CD4-positive, alpha-beta memory T cell (primary cell): ENCODE measurements at regions not wholly inside any gene's neighbourhood (a gene's known extent, or its start where the extent isn't known, plus 50 kb on each side); places are given as distances from the start of the nearest gene placed in this dataset.

Source experiments
- CTCF ChIA-PET: fragments of 350-600 bp; sonication (Branson Sonifier 250); formaldehyde crosslinking; loops from one replicate; lab custom pipeline; 2021; ENCODE audit warnings: inconsistent platforms; ENCODE audit not compliant: partially characterized antibody; lab: Charles Lee
- POLR2A ChIA-PET: fragments of 350-600 bp; sonication (Branson Sonifier 250); formaldehyde crosslinking; loops from one replicate; lab custom pipeline; 2021; ENCODE audit not compliant: partially characterized antibody; lab: Charles Lee
- DNase-seq, 5 donors: peaks; one replicate each; pipeline versions ENCODE4 v3.0.0 to v3.0.0-alpha.2; 2020 to 2022; ENCODE audit warnings: mixed read lengths in 1 of 5
- H3K27ac ChIP-seq: one replicate; pipeline ENCODE4 v1.7.0; 2013; ENCODE audit warnings: low read depth, low read length
- H3K27me3 ChIP-seq: 2 replicates; pipeline ENCODE4 v1.7.0; 2013; ENCODE audit warnings: mild to moderate bottlenecking, low read length, moderate library complexity; ENCODE audit not compliant: insufficient read depth
- H3K36me3 ChIP-seq: 2 replicates; pipeline ENCODE4 v1.7.0; 2013; ENCODE audit warnings: mild to moderate bottlenecking, low read length, moderate library complexity; ENCODE audit not compliant: insufficient read depth
- H3K4me1 ChIP-seq: 2 replicates; pipeline ENCODE4 v1.7.0; 2013; ENCODE audit warnings: mild to moderate bottlenecking, low read length, moderate library complexity; ENCODE audit not compliant: insufficient read depth
- H3K4me3 ChIP-seq, 2 donors: one replicate each; pipeline ENCODE4 v1.7.0; 2013; ENCODE audit warnings: low read length in 2 of 2, mild to moderate bottlenecking in 1 of 2
- H3K9me3 ChIP-seq, 2 donors: one replicate each; pipeline ENCODE4 v1.7.0; 2013; ENCODE audit warnings: low read length in 2 of 2, control low read depth in 1 of 2; ENCODE audit not compliant: control insufficient read depth in 1 of 2
- H3K27ac Mint-ChIP-seq, 7 donors: one replicate each; pipeline ENCODE4 v1.8.0; 2020 to 2021; ENCODE audit warnings: mixed read lengths in 7 of 7, mild to moderate bottlenecking in 6 of 7, inconsistent platforms in 3 of 7, moderate library complexity in 3 of 7
- H3K27me3 Mint-ChIP-seq, 2 donors: one replicate each; pipeline ENCODE4 v1.8.0; 2020 to 2021; ENCODE audit warnings: mixed read lengths in 2 of 2
- H3K36me3 Mint-ChIP-seq, 2 donors: one replicate each; pipeline ENCODE4 v1.8.0; 2020 to 2021; ENCODE audit warnings: mixed read lengths in 2 of 2, inconsistent platforms in 1 of 2, mild to moderate bottlenecking in 1 of 2
- H3K4me1 Mint-ChIP-seq, 4 donors: one replicate each; pipeline ENCODE4 v1.8.0; 2020 to 2021; ENCODE audit warnings: mixed read lengths in 4 of 4, mild to moderate bottlenecking in 1 of 4
- H3K4me3 Mint-ChIP-seq, 8 donors: one replicate each; pipeline ENCODE4 v1.8.0; 2020 to 2021; ENCODE audit warnings: mixed read lengths in 8 of 8, mild to moderate bottlenecking in 7 of 8, moderate library complexity in 6 of 8, inconsistent platforms in 3 of 8
- H3K9me3 Mint-ChIP-seq, 8 donors: one replicate each; pipeline ENCODE4 v1.8.0; 2020 to 2021; ENCODE audit warnings: mixed read lengths in 8 of 8, mild to moderate bottlenecking in 5 of 8, inconsistent platforms in 3 of 8, moderate library complexity in 1 of 8
- intact Hi-C: fragments of 100-400 bp; cut with micrococcal nuclease; formaldehyde crosslinking; loops from one replicate; pipeline ENCODE4 v1.15.1; 2023

DNA sequence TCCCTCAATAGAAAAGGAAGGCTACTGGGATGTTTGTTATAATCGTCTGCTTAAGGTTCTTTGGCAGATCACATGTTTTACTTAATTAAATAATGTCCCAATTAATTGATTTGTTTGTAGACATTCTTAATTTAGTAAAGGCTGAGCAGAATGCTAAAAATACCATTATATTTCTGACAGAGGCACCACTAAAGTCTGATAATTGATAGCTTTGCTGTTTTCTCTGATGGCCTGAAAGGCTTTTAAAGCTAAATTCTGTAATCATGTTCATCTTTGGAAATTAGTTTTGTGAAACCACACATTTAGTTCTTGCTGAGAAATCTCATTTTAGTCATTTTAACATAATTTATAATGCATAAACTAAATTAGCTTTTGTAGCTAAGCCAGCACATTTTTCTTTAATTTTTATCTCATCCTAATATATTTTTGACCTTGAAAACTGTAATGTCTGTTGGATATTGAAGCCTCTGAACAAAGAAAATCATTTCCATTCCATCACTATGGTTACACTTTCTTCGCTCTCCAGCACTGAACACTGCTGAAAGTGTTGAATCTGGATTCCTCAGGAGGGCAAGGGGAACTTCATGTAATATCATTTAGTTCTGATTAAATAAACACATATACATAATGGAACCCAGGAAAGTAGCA is 329.4 kb downstream of the ELAVL2 start:
- ChIA-PET CTCF (no interaction called here), POLR2A (no interaction called here)
- Mint-ChIP-seq H3K36me3 (no peaks in the 10 kb centered on the region), H3K9me3 (peaks cover 0 to 6% (median 2%) of the 10 kb centered on the region in 8 donors), H3K27ac (no peak overlapping the region), H3K27me3 (no peaks in the 10 kb centered on the region), H3K4me1 (no peaks in the 10 kb centered on the region), H3K4me3 (no peak overlapping the region)
- Histone ChIP-seq H3K27me3 (no peaks in the 10 kb centered on the region), H3K27ac (no peak overlapping the region), H3K36me3 (no peaks in the 10 kb centered on the region), H3K9me3 (no peaks in the 10 kb centered on the region), H3K4me3 (no peak overlapping the region), H3K4me1 (no peaks in the 10 kb centered on the region)
- DNase-seq, result no peak
- intact Hi-C loops, result no loop called here

DNA sequence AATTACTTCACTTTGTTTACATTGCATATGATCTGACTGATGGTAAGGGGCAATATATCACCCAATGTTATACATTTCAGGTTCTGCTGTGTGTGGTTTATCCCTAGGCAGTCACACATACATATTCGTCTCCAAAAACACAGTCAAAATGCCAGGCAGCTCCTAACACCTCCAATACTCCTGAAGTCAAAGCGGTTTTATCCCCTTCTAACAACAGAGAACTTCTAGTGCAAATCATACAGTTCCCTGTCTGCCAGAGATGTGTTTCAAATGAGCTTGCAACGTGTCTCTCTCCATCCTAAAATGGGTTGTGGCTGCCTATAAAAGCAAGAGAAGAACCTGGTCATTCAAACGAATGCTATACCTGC is 328.9 kb downstream of the ELAVL2 start:
- no peaks in the 10 kb centered on the region for H3K36me3 Mint-ChIP-seq
- intact Hi-C loops, result no loop called here
- ChIA-PET POLR2A (no interaction called here), CTCF (no interaction called here)
- no peak overlapping the region for H3K4me3 Mint-ChIP-seq
- no peaks in the 10 kb centered on the region for H3K4me1 ChIP-seq
- no peak for DNase-seq
- no peak overlapping the region for H3K27ac Mint-ChIP-seq
- H3K4me1 Mint-ChIP-seq, result no peaks in the 10 kb centered on the region
- H3K9me3 Mint-ChIP-seq, result peaks cover 0 to 6% (median 2%) of the 10 kb centered on the region in 8 donors
- no peaks in the 10 kb centered on the region for H3K36me3 ChIP-seq
- H3K27ac ChIP-seq, result no peak overlapping the region
- no peak overlapping the region for H3K4me3 ChIP-seq
- no peaks in the 10 kb centered on the region for H3K27me3 ChIP-seq
- no peaks in the 10 kb centered on the region for H3K9me3 ChIP-seq
- H3K27me3 Mint-ChIP-seq, result no peaks in the 10 kb centered on the region

DNA sequence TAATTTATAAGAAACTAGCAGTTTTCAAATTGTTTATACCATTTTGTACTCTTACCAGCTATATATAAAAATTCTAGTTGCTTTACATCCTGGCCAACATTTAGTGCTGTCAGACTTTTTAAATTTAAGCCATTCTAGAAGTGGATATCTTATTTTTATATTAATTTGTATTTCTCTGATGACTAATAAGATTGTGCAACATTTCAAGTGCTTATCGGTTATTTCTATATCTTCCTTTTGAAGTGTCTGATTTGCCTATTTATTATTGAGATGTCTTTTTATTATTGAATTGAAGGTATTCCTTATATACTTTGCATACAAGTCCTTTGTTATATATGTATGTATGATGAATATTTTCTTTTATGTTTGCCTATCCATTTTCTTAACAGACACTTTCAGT is 324.0 kb downstream of the ELAVL2 start:
- H3K27ac Mint-ChIP-seq, result no peak overlapping the region
- Histone ChIP-seq H3K36me3 (no peaks in the 10 kb centered on the region), H3K27ac (no peak overlapping the region), H3K4me3 (no peak overlapping the region), H3K27me3 (no peaks in the 10 kb centered on the region), H3K9me3 (no peaks in the 10 kb centered on the region), H3K4me1 (no peaks in the 10 kb centered on the region)
- H3K4me1 Mint-ChIP-seq, result no peaks in the 10 kb centered on the region
- no peak overlapping the region for H3K4me3 Mint-ChIP-seq
- ChIA-PET POLR2A (no interaction called here), CTCF (no interaction called here)
- no peaks in the 10 kb centered on the region for H3K27me3 Mint-ChIP-seq
- DNase-seq, result no peak
- H3K9me3 Mint-ChIP-seq, result peaks cover 0 to 9% (median 2%) of the 10 kb centered on the region in 8 donors
- intact Hi-C loops, result no loop called here
- no peaks in the 10 kb centered on the region for H3K36me3 Mint-ChIP-seq

GRCh38 chr9:23522952-23523351 is 303.1 kb downstream of the ELAVL2 start:
- CTCF ChIA-PET, result no interaction called here
- POLR2A ChIA-PET, result no interaction called here
- H3K27me3 Mint-ChIP-seq, result no peaks in the 10 kb centered on the region

GRCh38 chr9:23524607-23525155 is 301.4 kb downstream of the ELAVL2 start:
- Histone ChIP-seq H3K9me3 (no peaks in the 10 kb centered on the region), H3K4me3 (no peak overlapping the region), H3K4me1 (no peaks in the 10 kb centered on the region), H3K27me3 (no peaks in the 10 kb centered on the region), H3K36me3 (no peaks in the 10 kb centered on the region), H3K27ac (no peak overlapping the region)
- no peaks in the 10 kb centered on the region for H3K36me3 Mint-ChIP-seq
- no peaks in the 10 kb centered on the region for H3K27me3 Mint-ChIP-seq
- peaks cover 0 to 24% (median 10%) of the 10 kb centered on the region in 8 donors for H3K9me3 Mint-ChIP-seq
- no peak overlapping the region for H3K27ac Mint-ChIP-seq
- CTCF ChIA-PET, result no interaction called here
- H3K4me1 Mint-ChIP-seq, result no peaks in the 10 kb centered on the region
- no peak for DNase-seq
- intact Hi-C loops, result no loop called here
- POLR2A ChIA-PET, result no interaction called here
- no peak overlapping the region for H3K4me3 Mint-ChIP-seq

More at GRCh38 chr9:23522952-23523351, 303.1 kb downstream of the ELAVL2 start:
- Mint-ChIP-seq H3K36me3 (no peaks in the 10 kb centered on the region), H3K4me3 (no peak overlapping the region), H3K4me1 (no peaks in the 10 kb centered on the region), H3K27ac (no peak overlapping the region), H3K9me3 (peaks cover 3 to 18% (median 9%) of the 10 kb centered on the region in 8 donors)
- no peaks in the 10 kb centered on the region for H3K27me3 ChIP-seq
- H3K36me3 ChIP-seq, result no peaks in the 10 kb centered on the region
- no peaks in the 10 kb centered on the region for H3K4me1 ChIP-seq
- H3K4me3 ChIP-seq, result no peak overlapping the region
- no peak overlapping the region for H3K27ac ChIP-seq
- no peak for DNase-seq
- no peaks in the 10 kb centered on the region for H3K9me3 ChIP-seq
- intact Hi-C loops, result no loop called here

DNA sequence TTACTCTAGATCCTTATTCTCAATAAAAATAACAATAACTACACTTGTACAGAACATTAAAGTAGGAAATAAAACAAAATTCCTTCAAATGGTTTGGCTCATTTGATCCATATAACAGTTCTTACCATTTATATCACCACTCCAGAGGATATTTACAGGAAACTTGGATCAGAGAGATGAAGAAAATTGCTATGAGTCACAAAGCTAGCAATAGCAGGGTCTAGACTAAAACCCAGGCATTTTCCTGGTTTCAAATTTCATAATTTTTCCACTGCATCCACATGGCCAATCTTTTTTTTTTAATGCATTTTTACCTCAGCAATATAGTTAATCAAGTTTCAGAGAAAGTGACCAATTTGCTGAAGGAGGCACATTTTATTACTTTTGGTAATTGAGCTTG is 299.2 kb downstream of the ELAVL2 start:
- Histone ChIP-seq H3K4me3 (no peak overlapping the region), H3K27me3 (no peaks in the 10 kb centered on the region), H3K36me3 (no peaks in the 10 kb centered on the region), H3K4me1 (no peaks in the 10 kb centered on the region), H3K9me3 (no peaks in the 10 kb centered on the region), H3K27ac (no peak overlapping the region)
- no peak for DNase-seq
- no peak overlapping the region for H3K27ac Mint-ChIP-seq
- peaks cover 0 to 28% (median 13%) of the 10 kb centered on the region in 8 donors for H3K9me3 Mint-ChIP-seq
- ChIA-PET CTCF (no interaction called here), POLR2A (no interaction called here)
- H3K27me3 Mint-ChIP-seq, result no peaks in the 10 kb centered on the region
- H3K36me3 Mint-ChIP-seq, result no peaks in the 10 kb centered on the region
- no peak overlapping the region for H3K4me3 Mint-ChIP-seq
- intact Hi-C loops, result no loop called here
- no peaks in the 10 kb centered on the region for H3K4me1 Mint-ChIP-seq

GRCh38 chr9:23532282-23532681 is 293.8 kb downstream of the ELAVL2 start:
- Histone ChIP-seq H3K27me3 (no peaks in the 10 kb centered on the region), H3K36me3 (no peaks in the 10 kb centered on the region), H3K4me3 (no peak overlapping the region), H3K4me1 (no peaks in the 10 kb centered on the region), H3K27ac (no peak overlapping the region), H3K9me3 (no peaks in the 10 kb centered on the region)
- ChIA-PET POLR2A (no interaction called here), CTCF (no interaction called here)
- Mint-ChIP-seq H3K4me1 (peaks cover 2 to 4% (median 3%) of the 10 kb centered on the region in 4 donors), H3K9me3 (peaks cover 0 to 17% (median 10%) of the 10 kb centered on the region in 8 donors), H3K4me3 (no peak overlapping the region), H3K27me3 (peaks cover 0 to 2% of the 10 kb centered on the region in 2 donors), H3K27ac (no peak overlapping the region), H3K36me3 (no peaks in the 10 kb centered on the region)
- intact Hi-C loops, result no loop called here
- DNase-seq, result no peak
